ENCODE measurements at regions not wholly inside any gene's neighbourhood (a gene's known extent, or its start where the extent isn't known, plus 50 kb on each side); places are given as distances from the start of the nearest gene placed in this dataset.

DNA sequence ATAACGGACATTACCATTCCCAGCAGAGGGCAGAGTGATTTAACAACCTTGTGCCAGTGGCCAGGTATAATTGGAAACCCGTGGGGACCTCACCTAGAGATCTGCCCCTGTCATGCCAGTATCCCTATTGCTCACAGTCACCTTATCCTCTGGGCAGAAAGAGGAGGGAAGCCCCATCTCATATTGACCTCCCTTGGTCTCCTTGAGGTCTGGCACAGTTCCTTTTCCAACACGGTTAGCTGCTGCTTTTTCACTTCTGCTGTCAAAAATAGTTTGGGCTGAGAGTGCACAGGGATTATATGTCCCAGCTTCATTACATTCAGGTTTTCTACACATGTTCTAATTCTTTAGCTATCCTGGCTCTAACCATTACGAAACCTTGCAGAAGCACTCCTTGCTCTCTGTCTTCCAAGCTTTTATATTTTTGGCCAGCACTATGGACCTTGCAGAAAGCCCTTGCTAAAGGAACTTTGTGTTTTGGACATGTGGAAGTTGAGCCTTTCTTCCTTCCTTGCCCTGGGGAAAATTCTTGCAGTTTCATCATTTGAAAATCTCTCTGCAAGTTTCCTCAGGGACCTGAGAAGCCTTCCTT lies 111.7 kb upstream of the MIS18BP1 start:
- Histone ChIP-seq H3K9me2 (replicated peaks; ENCODE audit: insufficient read depth, low read length) (no peaks in the 10 kb centered on the region), H3K27me3 (ENCODE audit: low read length) (no peaks in the 10 kb centered on the region), H3K9ac (ENCODE audit: low read length) (no peak overlapping the region), H3K79me2 (ENCODE audit: insufficient read depth, low read length) (no peaks in the 10 kb centered on the region), H3K9me3 (ENCODE audit: insufficient read depth, low read length) (no peaks in the 10 kb centered on the region), H3F3A (ENCODE audit: insufficient read depth) (no peaks in the 10 kb centered on the region), H3K4me3 (ENCODE audit: insufficient read depth, low read length, poor library complexity, severe bottlenecking) (no peak overlapping the region), H3K27ac (ENCODE audit: low read depth, low read length) (no peak overlapping the region), H2AFZ (ENCODE audit: low read depth, low read length, severe bottlenecking) (no peak overlapping the region), H3K36me3 (ENCODE audit: low read length) (no peaks in the 10 kb centered on the region), H3K4me2 (ENCODE audit: low read depth, low read length, poor library complexity, severe bottlenecking) (no peak overlapping the region), H4K20me1 (ENCODE audit: low read depth, low read length) (no peaks in the 10 kb centered on the region)
- TF ChIP-seq EZH2phosphoT487 (conservative IDR thresholded peaks at IDR 0.05; ENCODE audit: low read length) = no peak
- TF ChIP-seq, protein P1, sequence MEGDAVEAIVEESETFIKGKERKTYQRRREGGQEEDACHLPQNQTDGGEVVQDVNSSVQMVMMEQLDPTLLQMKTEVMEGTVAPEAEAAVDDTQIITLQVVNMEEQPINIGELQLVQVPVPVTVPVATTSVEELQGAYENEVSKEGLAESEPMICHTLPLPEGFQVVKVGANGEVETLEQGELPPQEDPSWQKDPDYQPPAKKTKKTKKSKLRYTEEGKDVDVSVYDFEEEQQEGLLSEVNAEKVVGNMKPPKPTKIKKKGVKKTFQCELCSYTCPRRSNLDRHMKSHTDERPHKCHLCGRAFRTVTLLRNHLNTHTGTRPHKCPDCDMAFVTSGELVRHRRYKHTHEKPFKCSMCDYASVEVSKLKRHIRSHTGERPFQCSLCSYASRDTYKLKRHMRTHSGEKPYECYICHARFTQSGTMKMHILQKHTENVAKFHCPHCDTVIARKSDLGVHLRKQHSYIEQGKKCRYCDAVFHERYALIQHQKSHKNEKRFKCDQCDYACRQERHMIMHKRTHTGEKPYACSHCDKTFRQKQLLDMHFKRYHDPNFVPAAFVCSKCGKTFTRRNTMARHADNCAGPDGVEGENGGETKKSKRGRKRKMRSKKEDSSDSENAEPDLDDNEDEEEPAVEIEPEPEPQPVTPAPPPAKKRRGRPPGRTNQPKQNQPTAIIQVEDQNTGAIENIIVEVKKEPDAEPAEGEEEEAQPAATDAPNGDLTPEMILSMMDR (IDR thresholded peaks at IDR 0.05; ENCODE audit: insufficient read depth, low read length, poor library complexity, severe bottlenecking) = no peak

DNA sequence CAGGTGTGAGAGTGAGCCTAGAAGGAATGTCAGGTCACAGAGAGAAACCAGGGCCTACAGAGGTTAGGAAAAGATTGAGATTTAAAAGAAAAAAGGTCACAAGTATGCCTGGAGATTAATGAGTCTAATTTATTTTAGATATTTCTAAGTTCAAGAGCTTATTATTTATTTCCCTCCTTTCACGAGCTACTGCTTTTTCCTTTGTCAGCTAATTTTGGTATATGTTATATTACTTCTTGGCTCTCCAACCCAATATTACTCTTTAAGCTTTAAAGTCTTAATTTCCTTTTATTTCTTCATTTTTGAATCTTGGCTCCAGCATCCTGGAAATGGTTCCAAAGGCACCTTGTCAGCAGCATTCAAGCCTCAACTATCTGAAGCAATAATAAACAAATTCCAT lies 109.5 kb upstream of the MIS18BP1 start:
- Histone ChIP-seq H3K9me2 (replicated peaks; ENCODE audit: insufficient read depth, low read length) (no peaks in the 10 kb centered on the region), H3F3A (ENCODE audit: insufficient read depth) (no peaks in the 10 kb centered on the region), H3K27me3 (ENCODE audit: low read length) (no peaks in the 10 kb centered on the region), H3K4me2 (ENCODE audit: low read depth, low read length, poor library complexity, severe bottlenecking) (no peak overlapping the region), H3K9me3 (ENCODE audit: insufficient read depth, low read length) (no peaks in the 10 kb centered on the region), H3K4me3 (ENCODE audit: insufficient read depth, low read length, poor library complexity, severe bottlenecking) (no peak overlapping the region), H3K79me2 (ENCODE audit: insufficient read depth, low read length) (no peaks in the 10 kb centered on the region), H3K9ac (ENCODE audit: low read length) (no peak overlapping the region), H4K20me1 (ENCODE audit: low read depth, low read length) (no peaks in the 10 kb centered on the region), H3K27ac (ENCODE audit: low read depth, low read length) (no peak overlapping the region), H3K36me3 (ENCODE audit: low read length) (no peaks in the 10 kb centered on the region), H2AFZ (ENCODE audit: low read depth, low read length, severe bottlenecking) (no peak overlapping the region)
- TF ChIP-seq, protein P1 (IDR thresholded peaks at IDR 0.05; ENCODE audit: insufficient read depth, low read length, poor library complexity, severe bottlenecking) = no peak
- TF ChIP-seq EZH2phosphoT487 (conservative IDR thresholded peaks at IDR 0.05; ENCODE audit: low read length) = no peak

DNA sequence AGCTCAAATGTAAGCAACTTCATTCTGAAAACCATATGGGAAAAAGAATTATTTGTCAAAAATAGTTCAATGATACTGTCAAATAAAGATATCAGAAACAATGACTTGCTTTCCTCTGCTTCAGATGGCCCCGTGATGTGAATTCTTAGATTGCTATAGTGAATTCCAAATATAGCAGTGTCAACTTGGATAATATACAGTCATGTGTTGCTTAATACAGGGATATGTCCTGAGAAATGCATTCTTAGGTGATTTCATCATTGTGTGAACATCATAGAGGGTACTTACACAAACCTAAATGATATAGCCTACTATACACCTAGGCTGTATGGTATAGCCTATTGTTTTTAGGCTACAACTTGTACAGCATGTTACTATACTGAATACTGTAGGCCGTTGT lies 108.7 kb upstream of the MIS18BP1 start:
- Histone ChIP-seq H3K4me2 (ENCODE audit: low read depth, low read length, poor library complexity, severe bottlenecking) (no peak overlapping the region), H3K27ac (ENCODE audit: low read depth, low read length) (no peak overlapping the region), H3F3A (ENCODE audit: insufficient read depth) (no peaks in the 10 kb centered on the region), H3K4me3 (ENCODE audit: insufficient read depth, low read length, poor library complexity, severe bottlenecking) (no peak overlapping the region), H3K79me2 (ENCODE audit: insufficient read depth, low read length) (no peaks in the 10 kb centered on the region), H3K36me3 (ENCODE audit: low read length) (no peaks in the 10 kb centered on the region), H3K9me2 (replicated peaks; ENCODE audit: insufficient read depth, low read length) (no peaks in the 10 kb centered on the region), H3K27me3 (ENCODE audit: low read length) (no peaks in the 10 kb centered on the region), H3K9me3 (ENCODE audit: insufficient read depth, low read length) (no peaks in the 10 kb centered on the region), H4K20me1 (ENCODE audit: low read depth, low read length) (no peaks in the 10 kb centered on the region), H3K9ac (ENCODE audit: low read length) (no peak overlapping the region), H2AFZ (ENCODE audit: low read depth, low read length, severe bottlenecking) (no peak overlapping the region)
- TF ChIP-seq EZH2phosphoT487 (conservative IDR thresholded peaks at IDR 0.05; ENCODE audit: low read length) = no peak
- TF ChIP-seq, protein P1 (IDR thresholded peaks at IDR 0.05; ENCODE audit: insufficient read depth, low read length, poor library complexity, severe bottlenecking) = no peak
